ENCODE measurements at regions not wholly inside any gene's neighbourhood (a gene's known extent, or its start where the extent isn't known, plus 50 kb on each side); places are given as distances from the start of the nearest gene placed in this dataset.

GRCh38 chr16:58999762-59000161, 265.6 kb upstream of the GOT2 start:
- TF ChIP-seq POLR2AphosphoS5 (IDR thresholded peaks at IDR 0.05; ENCODE audit: low read depth): no peak
- no peak for TF ChIP-seq CTCF (conservative IDR thresholded peaks at IDR 0.05; ENCODE audit: low read depth in 2 of 2)
- no peak for TF ChIP-seq REST (IDR thresholded peaks at IDR 0.05; ENCODE audit: unreplicated experiment)
- TF ChIP-seq CREB1 (CRISPR knock-in tag; IDR thresholded peaks at IDR 0.05; ENCODE audit: low read depth): no peak
- TF ChIP-seq NANOG (IDR thresholded peaks at IDR 0.05; ENCODE audit: borderline replicate concordance): no peak
- no peak for TF ChIP-seq EZH2 (IDR thresholded peaks at IDR 0.05; ENCODE audit: low read depth, unreplicated experiment)
- no peak for TF ChIP-seq ETS1 (IDR thresholded peaks at IDR 0.05)
- TF ChIP-seq ZNF331 (CRISPR knock-in tag; IDR thresholded peaks at IDR 0.05; ENCODE audit: low read depth): no peak
- no peak for TF ChIP-seq JUNB (IDR thresholded peaks at IDR 0.05; ENCODE audit: unreplicated experiment)
